Fibroblast of villous mesenchyme (primary cell): ENCODE measurements at regions not wholly inside any gene's neighbourhood (a gene's known extent, or its start where the extent isn't known, plus 50 kb on each side); places are given as distances from the start of the nearest gene placed in this dataset.

Experiments used
- DNase-seq: peaks from one replicate; pipeline ENCODE4 v3.0.0-alpha.2; 2010; ENCODE audit warnings: low read depth
- H3K4me3 ChIP-seq: 2 replicates; pipeline ENCODE4 v1.5.1; 2011; ENCODE audit warnings: low read depth, mild to moderate bottlenecking, low read length
- TF ChIP-seq, protein P1 (sequence below): IDR thresholded peaks from 2 replicates; pipeline ENCODE4 v1.5.1; 2012; ENCODE audit warnings: low read depth, mild to moderate bottlenecking, low read length; ENCODE audit not compliant: insufficient read depth

DNA sequence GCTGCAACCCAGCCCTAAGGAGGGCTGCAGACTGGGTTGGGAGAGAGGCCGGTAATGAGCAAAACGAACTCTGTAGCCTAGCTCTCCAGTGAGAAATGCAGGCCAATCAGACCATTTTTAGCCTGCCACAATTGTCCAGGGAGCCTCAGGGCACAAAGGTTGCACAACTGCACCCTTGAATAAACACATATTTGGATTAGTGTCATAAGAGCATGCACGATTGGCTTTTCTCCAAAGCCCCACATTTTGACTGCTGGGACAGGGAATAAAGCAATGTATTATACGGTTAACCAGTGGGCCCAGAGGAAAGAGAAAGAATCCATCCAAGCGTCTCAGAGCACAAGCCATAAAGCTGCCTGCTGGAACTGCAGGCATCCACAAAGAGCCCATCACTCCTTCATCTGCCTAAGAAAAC is 729.4 kb upstream of the SGCG start:
- no peak overlapping the region for H3K4me3 ChIP-seq
- DNase-seq, result peak; percentile 64
- TF ChIP-seq, protein P1, sequence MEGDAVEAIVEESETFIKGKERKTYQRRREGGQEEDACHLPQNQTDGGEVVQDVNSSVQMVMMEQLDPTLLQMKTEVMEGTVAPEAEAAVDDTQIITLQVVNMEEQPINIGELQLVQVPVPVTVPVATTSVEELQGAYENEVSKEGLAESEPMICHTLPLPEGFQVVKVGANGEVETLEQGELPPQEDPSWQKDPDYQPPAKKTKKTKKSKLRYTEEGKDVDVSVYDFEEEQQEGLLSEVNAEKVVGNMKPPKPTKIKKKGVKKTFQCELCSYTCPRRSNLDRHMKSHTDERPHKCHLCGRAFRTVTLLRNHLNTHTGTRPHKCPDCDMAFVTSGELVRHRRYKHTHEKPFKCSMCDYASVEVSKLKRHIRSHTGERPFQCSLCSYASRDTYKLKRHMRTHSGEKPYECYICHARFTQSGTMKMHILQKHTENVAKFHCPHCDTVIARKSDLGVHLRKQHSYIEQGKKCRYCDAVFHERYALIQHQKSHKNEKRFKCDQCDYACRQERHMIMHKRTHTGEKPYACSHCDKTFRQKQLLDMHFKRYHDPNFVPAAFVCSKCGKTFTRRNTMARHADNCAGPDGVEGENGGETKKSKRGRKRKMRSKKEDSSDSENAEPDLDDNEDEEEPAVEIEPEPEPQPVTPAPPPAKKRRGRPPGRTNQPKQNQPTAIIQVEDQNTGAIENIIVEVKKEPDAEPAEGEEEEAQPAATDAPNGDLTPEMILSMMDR, result no peak

DNA sequence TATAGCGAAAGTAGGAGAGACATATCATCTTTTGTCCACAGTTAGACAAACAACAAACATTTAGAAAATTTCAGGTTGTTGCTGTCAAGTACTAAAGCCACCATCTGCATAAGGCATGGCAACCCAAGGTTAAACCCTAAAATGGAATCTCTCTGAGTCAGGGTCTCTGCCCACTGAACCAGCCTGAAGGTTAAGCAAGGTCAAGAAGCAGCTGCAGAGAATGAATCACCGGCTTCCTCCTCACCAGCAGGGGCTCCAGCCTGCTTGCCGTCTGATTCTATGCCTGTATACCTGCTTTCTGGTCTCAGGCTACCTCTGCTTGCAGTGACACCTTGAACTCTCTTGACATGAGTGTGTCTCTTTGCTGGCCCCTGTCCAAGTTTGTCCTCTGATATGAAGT is 726.2 kb upstream of the SGCG start:
- peak; percentile 73 for DNase-seq
- no peak overlapping the region for H3K4me3 ChIP-seq
- TF ChIP-seq, protein P1, result peak; percentile 17

DNA sequence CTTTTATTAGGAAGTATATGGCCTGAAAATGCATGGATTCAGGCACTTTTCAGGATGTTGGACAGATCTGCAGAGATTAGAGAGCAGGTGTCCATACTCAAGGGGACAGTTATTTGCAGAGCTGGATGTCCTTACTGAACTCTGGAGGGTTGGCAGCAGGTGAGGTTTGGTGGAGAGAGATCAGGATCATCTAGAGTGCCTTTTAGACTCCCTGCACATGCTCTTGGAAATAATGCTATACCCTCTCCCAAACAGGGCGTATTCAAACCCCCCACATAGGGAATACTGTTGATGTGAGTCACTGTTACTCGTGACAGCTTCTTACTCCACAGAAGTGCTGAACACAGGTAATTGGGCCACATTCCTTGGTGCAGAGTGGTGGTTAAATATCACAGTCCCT is 725.7 kb upstream of the SGCG start:
- H3K4me3 ChIP-seq, result no peak overlapping the region
- DNase-seq, result no peak
- TF ChIP-seq, protein P1, result no peak

DNA sequence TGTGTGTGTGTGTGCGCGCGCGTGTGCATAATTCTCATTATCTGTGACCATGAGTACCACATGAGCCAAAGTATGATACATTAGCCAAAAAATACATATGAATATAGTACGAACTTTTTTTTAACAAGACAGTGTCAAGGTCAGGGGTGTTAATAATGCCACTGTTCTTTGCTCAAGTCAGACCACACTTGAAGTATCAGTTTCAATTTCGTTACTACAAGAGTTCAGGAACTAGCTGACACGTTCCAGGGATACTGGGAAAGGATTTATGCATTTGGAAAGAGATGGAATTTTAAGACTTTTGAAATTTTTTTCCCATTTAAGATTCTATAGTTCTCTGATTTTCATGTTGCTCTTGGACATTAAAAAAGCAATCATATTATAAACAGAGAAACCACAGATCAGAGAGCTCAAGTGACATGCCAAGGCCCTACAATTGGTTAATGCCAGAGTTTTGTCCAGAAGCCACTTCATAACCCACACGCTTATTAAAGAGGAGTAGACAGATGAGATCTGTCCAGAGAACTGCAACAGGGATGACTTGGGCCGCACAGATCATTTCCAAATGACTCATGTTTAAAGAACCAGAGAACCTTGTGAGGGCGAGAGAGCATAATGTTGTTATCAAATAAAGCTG is 718.8 kb upstream of the SGCG start:
- TF ChIP-seq, protein P1, result no peak
- peak; percentile 76 for DNase-seq
- no peak overlapping the region for H3K4me3 ChIP-seq

DNA sequence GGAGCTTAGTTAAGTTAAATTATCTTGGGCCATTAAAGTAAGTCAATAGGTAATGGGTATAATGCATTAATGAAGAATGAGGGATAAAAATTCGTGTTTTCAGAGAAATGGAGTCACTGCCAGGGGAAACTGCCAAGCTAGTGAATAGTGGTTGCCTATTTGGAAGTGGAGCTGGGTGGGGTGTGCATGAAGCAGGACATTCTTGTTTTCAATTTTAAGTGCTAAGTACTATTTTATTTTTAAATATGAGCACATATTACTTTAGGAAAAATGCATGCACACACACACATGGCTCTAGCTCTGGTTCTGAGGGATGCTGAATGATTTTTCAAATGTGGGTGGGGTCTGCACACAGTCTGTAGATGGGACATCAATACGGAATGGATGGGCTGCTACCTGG is 717.7 kb upstream of the SGCG start:
- DNase-seq, result no peak
- TF ChIP-seq, protein P1, result no peak
- H3K4me3 ChIP-seq, result no peak overlapping the region

DNA sequence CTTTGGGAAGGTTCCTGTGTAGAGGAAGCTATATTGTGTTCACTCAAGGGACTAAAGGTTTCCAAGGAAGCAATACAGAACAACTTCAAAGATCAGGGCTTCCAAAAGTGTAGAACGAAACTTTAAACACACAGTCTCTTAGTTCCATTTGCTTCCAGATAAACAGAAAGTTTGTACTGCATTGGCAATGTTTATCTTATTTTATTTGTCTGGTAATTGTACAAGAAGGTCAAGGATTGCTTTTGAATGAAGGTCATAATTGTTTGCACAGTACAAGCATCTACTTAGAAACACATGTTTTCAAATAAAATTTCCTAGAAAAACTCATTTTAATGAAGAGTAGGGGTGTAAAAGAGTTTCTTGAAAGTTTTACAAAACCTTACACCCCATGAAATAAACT is 712.7 kb upstream of the SGCG start:
- DNase-seq, result no peak
- no peak overlapping the region for H3K4me3 ChIP-seq
- TF ChIP-seq, protein P1, result no peak

DNA sequence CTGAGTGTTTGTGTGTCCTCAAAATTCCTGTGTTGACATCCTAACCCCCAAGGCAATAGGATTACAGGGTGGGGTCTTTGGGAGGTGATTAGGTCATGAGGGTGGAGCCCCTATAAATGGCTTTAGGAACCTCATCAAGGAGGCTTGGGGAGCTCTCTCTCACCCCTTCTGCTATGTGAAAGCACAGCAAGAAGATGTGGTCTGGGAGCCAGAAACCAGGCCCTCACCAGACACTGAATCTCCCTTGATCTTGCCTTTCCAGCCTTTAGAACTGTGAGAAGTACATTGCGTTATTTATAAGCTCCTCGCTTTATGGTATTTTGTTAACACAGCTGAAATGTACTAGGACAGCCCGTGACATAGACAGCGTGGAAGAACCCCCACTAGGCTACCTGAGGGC is 712.0 kb upstream of the SGCG start:
- H3K4me3 ChIP-seq, result no peak overlapping the region
- TF ChIP-seq, protein P1, result no peak
- DNase-seq, result no peak
